Muscle of leg (tissue), 3 donors: ENCODE measurements at regions not wholly inside any gene's neighbourhood (a gene's known extent, or its start where the extent isn't known, plus 50 kb on each side); places are given as distances from the start of the nearest gene placed in this dataset.
"Not testable (repeated sequence)": the region's sequence is repeated elsewhere in the genome, so short reads cannot be mapped to it uniquely, and the experiment has no call there.

Experiments
- DNase-seq: peaks from one replicate; pipeline ENCODE4 v3.0.0; 2013
- H3K27ac ChIP-seq: one replicate; pipeline ENCODE4 v1.5.1; 2013; ENCODE audit warnings: mild to moderate bottlenecking, low read length, control low read depth
- H3K27me3 ChIP-seq: one replicate; pipeline ENCODE4 v1.6.1; 2013; ENCODE audit warnings: low read length; ENCODE audit not compliant: control insufficient read depth, insufficient read depth
- H3K36me3 ChIP-seq: one replicate; pipeline ENCODE4 v1.6.1; 2013; ENCODE audit warnings: low read length; ENCODE audit not compliant: control insufficient read depth, insufficient read depth
- H3K4me1 ChIP-seq: one replicate; pipeline ENCODE4 v1.6.1; 2013; ENCODE audit warnings: low read length; ENCODE audit not compliant: control insufficient read depth, insufficient read depth
- H3K4me3 ChIP-seq: one replicate; pipeline ENCODE4 v1.5.1; 2013; ENCODE audit warnings: low read length, control low read depth
- H3K9me3 ChIP-seq: replicated peaks from 2 replicates; pipeline ENCODE4 v1.6.1; 2013; ENCODE audit warnings: low read depth, low read length; ENCODE audit not compliant: control insufficient read depth
- WGBS: methylation state at CpG from one replicate; pipeline ENCODE4 v1.1.5; 2013; ENCODE audit warnings: missing lambda C conversion rate; ENCODE audit not compliant: insufficient coverage; 5-methylcytosine and 5-hydroxymethylcytosine counted together

DNA sequence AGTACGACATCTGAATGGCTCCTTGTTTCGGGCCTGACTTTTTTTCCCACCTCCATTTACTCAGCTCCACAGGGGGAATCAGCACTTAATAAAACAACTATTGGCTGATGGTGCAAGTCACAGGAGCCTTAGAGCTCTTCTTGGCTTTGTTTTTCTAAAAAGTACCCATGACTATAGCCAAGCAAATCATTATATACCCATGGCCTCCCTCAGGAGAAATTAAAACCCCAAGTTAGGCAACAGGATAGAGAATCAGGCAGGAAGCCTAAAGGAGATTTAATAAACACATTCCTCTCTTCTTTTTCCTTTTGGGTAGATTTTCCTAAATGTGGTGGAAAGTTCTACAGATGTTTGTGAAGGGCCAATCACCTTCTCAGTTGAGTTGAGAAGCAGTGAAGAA is 91.9 kb upstream of the RBPJ start:
- H3K36me3 ChIP-seq = no peaks in the 10 kb centered on the region
- DNase-seq = no peak
- H3K9me3 ChIP-seq = no peaks in the 10 kb centered on the region
- H3K27ac ChIP-seq = no peak overlapping the region
- no peaks in the 10 kb centered on the region for H3K4me1 ChIP-seq
- no CpG with 5 or more reads among the region's 2 CpGs for WGBS
- peaks cover 2% of the 10 kb centered on the region for H3K27me3 ChIP-seq
- H3K4me3 ChIP-seq = no peak overlapping the region

DNA sequence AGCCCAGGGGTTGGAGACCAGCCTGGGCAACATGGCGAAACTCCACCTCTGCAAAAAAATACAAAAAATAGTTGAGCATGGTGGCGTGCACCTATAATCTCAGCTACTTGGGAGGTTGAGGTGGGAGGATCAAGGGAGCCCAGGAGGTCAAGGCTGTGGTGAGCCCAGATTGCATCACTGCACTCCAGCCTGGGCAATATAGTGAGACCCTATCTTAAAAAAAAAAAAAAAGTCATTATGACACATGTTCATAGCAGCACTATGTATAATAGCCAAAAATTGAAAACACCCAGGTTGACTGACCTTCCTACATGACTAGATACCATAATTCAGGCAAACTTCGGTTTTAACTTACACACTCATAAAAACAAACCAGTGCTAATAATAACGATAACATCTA is 90.8 kb upstream of the RBPJ start:
- Histone ChIP-seq H3K4me3 (no peak overlapping the region), H3K27ac (no peak overlapping the region), H3K36me3 (no peaks in the 10 kb centered on the region), H3K4me1 (no peaks in the 10 kb centered on the region), H3K9me3 (no peaks in the 10 kb centered on the region), H3K27me3 (peaks cover 2% of the 10 kb centered on the region)
- no peak for DNase-seq
- WGBS = 100% methylated on average over 1 of the region's 4 CpGs

DNA sequence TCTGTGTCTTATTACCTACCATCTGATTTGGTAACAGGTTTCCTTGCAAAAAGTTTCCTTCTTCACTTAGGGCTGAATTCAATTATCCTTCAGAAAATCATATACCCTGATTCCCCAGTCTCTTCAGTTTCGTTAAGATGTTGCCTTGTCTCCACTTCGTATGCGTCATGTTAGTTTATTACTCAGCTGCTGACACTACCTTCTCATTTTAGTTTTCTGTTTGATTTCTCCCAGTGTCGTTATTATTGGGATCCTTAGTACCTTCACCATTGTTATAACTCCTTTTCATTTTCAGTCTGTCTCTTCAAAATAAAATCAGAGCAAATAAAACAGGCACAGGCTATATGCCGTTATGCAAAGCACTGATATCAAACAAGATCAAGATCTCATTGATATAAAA is 87.5 kb upstream of the RBPJ start:
- Histone ChIP-seq H3K9me3 (peaks cover 3% of the 10 kb centered on the region), H3K4me1 (peaks cover 3% of the 10 kb centered on the region), H3K27me3 (no peaks in the 10 kb centered on the region), H3K27ac (no peak overlapping the region), H3K36me3 (no peaks in the 10 kb centered on the region), H3K4me3 (no peak overlapping the region)
- DNase-seq = no peak
- WGBS = 49% methylated on average over 3 of the region's 5 CpGs

DNA sequence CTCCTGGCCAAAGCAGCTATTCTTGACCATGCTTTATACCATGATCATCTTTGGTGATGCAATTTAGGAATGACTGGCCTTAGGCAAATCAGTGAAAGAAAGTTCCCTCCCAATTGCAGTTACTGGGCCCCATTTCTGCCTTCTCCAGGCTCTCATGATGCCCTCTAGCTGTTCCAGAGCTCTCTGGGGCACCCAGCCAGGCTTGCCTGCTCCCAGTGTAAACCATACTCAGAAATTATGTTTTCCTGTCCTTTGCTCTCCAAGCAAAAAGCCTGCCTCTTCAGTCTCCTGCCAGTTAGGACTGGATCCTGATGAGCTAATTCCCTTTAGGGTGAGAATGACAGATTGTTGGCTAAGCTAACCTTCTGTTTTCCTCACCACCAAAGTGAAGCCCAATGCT is 85.3 kb upstream of the RBPJ start:
- H3K27ac ChIP-seq = no peak overlapping the region
- DNase-seq = peak; percentile 76

DNA sequence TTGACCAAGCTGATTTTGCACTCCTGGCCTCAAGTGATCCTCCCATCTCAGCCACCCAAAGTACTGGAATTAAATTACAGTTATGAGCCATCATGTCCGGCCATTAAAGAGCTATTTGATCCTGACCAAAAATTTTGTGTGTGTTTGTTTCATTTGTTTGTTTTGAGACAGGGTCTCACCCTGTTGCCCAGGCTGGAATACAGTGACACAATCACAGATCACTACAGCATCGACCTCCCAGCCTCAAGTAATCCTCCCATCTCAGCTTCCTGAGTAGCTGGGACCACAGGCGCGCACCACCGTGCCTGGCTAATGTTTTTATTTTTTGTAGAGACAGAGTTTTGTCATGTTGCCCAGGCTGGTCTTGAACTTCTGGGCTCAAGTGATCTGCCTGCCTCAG is 82.9 kb upstream of the RBPJ start:
- 60% methylated on average over 1 of the region's 5 CpGs for WGBS
- H3K9me3 ChIP-seq = peaks cover 3% of the 10 kb centered on the region
- no peaks in the 10 kb centered on the region for H3K36me3 ChIP-seq
- peak overlapping the region; percentile 94 for H3K27ac ChIP-seq
- H3K4me3 ChIP-seq = no peak overlapping the region
- peaks cover 18% of the 10 kb centered on the region for H3K4me1 ChIP-seq
- DNase-seq = no peak
- no peaks in the 10 kb centered on the region for H3K27me3 ChIP-seq

More for the DNA sequence above, 85.3 kb upstream of the RBPJ start:
- Histone ChIP-seq H3K4me3 (no peak overlapping the region), H3K4me1 (peaks cover 18% of the 10 kb centered on the region), H3K9me3 (peaks cover 3% of the 10 kb centered on the region), H3K36me3 (no peaks in the 10 kb centered on the region), H3K27me3 (no peaks in the 10 kb centered on the region)

DNA sequence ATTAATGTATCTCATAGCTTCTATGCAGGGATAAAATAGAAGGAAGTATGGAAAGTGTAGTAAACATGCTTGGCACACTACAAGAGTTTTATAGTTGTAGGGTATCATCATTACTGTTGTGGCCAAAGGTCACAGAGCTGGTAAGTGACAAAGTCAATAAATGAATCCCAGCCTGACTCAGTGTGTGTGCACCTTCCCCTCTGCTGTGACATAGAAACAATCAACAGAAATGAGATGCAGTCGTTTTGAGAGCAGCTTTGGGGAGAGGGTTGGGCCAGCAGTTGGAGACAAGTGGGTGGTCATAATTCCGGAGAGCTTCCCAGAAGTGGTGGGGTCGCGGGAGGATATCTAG is 82.4 kb upstream of the RBPJ start:
- no peaks in the 10 kb centered on the region for H3K27me3 ChIP-seq
- H3K4me3 ChIP-seq = no peak overlapping the region
- H3K9me3 ChIP-seq = peaks cover 3% of the 10 kb centered on the region
- H3K27ac ChIP-seq = peak overlapping the region; percentile 94
- DNase-seq = no peak
- H3K36me3 ChIP-seq = no peaks in the 10 kb centered on the region
- 5% methylated on average over 4 of the region's 4 CpGs for WGBS
- peaks cover 18% of the 10 kb centered on the region for H3K4me1 ChIP-seq

DNA sequence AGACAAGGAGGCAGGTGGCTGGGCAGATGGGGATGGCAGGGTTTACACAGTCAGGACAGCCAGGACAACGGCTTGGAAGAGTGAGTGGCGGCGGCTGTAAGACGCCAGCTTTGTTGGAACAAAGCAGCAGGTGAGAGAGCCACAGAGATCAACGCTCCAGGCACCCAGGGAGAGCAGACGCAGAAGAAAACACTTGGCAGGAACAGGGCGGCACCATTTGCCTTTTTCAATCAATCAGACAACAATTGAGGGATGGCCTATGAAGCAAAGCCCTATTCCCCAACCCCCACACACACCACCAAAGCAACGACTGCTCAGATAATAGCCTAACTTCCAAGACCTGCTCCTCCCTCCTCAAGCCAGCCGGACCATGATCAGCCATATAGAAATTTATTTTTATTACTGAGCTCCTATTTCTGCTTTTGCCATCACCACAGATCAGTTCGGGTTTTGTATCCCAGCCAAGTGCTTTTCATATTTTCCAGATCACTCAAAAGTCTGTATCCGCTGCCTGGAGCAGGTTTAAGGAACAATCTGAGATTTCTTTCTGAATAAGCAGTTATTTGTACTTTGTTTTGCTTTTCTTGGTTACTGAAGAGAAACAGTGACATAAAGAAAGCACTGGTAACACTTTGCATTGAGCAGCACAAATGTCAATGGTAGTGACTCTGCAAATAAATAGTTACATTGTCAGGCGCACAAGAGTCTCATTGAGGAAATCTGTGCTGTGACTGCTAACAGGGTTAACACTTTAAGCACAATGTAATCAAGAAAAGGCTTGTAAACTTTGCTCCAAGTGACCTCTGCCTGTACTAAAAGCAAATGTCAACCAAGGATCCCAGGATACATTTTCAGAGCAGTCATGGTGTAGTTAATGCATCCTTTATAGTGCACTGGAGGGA is 81.8 kb upstream of the RBPJ start:
- H3K9me3 ChIP-seq = peaks cover 3% of the 10 kb centered on the region
- no peaks in the 10 kb centered on the region for H3K36me3 ChIP-seq
- no peaks in the 10 kb centered on the region for H3K27me3 ChIP-seq
- 19% methylated on average over 7 of the region's 12 CpGs for WGBS
- DNase-seq = peak; percentile 96
- H3K4me1 ChIP-seq = peaks cover 18% of the 10 kb centered on the region
- H3K4me3 ChIP-seq = no peak overlapping the region
- H3K27ac ChIP-seq = peak overlapping the region; percentile 94

DNA sequence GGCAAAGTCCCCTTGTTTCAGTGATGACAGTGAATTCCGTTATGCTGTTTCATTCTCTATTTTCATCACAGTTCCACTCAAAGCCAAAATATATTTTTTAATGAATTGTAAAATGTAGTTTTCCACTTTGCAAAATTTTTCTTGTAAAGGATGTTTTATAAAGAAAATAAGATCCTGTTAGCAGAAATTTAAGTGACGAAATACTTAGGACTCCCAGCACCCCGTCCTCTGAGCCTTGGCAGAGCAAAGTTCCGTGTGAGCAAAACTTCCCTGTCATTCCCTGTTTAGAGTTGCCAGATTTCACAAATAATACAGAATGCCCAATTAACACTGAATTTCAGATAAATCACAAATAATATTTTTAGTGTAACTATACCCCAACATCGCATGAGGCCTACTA is 81.0 kb upstream of the RBPJ start:
- H3K27ac ChIP-seq = peak overlapping the region; percentile 94
- H3K4me1 ChIP-seq = peaks cover 18% of the 10 kb centered on the region
- 20% methylated on average over 2 of the region's 5 CpGs for WGBS
- H3K27me3 ChIP-seq = no peaks in the 10 kb centered on the region
- no peak overlapping the region for H3K4me3 ChIP-seq
- H3K36me3 ChIP-seq = no peaks in the 10 kb centered on the region
- H3K9me3 ChIP-seq = peaks cover 3% of the 10 kb centered on the region
- peak; percentile 71 for DNase-seq

DNA sequence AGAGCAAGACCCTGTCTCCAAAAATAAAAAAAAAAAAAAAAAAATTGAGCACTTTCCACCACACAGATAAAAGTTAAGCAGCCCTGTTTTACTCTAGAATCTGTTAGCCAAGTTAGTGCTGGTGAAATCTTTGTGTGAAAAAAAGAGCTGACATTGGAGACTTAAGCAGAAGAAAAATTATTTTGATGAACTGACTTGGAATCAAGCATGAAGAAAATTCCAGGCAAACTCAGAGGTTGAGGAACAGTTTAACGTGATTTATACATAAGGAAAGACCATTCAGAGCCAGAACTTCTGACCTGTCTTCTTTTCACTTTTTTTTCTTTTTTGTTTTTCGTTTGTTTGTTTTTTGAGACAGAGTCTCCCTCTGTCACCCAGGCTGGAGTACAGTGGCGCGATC is 79.6 kb upstream of the RBPJ start:
- DNase-seq = peak; percentile 89
- H3K9me3 ChIP-seq = peaks cover 3% of the 10 kb centered on the region
- H3K36me3 ChIP-seq = no peaks in the 10 kb centered on the region
- H3K4me3 ChIP-seq = no peak overlapping the region
- no peak overlapping the region for H3K27ac ChIP-seq
- no CpG with 5 or more reads among the region's 4 CpGs for WGBS
- no peaks in the 10 kb centered on the region for H3K27me3 ChIP-seq
- peaks cover 18% of the 10 kb centered on the region for H3K4me1 ChIP-seq

DNA sequence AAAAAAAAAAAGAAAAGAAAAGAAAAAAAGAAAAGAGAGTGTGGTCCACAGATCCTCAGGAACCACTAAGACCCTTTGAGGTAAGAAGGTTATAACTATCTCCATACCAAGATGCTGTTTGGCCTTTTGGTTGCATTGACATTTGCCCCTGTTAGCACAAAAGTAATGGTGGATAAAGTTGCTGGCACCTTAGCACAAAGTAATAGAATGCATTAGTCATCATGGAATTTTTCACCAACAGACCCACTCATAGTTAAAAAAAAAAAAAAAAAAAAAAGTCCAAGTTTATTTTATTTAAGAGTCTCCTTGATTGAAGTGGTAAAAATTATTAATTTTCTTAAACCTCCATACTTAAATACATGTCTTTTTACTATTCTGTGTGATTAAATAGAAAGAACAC is 78.4 kb upstream of the RBPJ start:
- Histone ChIP-seq H3K27me3 (no peaks in the 10 kb centered on the region), H3K4me1 (peaks cover 18% of the 10 kb centered on the region), H3K27ac (no peak overlapping the region), H3K9me3 (no peaks in the 10 kb centered on the region), H3K36me3 (no peaks in the 10 kb centered on the region), H3K4me3 (no peak overlapping the region)
- DNase-seq = no peak

DNA sequence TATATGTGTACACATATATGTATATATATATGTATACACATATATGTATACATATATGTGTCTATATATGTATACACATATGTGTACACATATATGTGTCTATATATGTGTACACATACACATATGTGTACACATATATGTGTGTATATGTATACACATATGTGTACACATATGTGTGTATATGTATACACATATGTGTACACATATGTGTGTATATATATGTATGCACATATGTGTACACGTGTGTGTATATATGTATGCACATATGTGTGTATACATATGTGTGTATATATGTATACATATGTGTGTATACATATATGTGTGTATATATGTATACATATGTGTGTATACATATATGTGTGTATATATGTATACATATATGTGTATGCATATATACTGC is 76.7 kb upstream of the RBPJ start:
- not testable (repeated sequence) for H3K36me3 ChIP-seq, H3K27ac ChIP-seq, H3K9me3 ChIP-seq, H3K4me3 ChIP-seq, H3K4me1 ChIP-seq, DNase-seq, H3K27me3 ChIP-seq
- no CpG with 5 or more reads among the region's 1 CpG for WGBS
